ENCODE measurements at regions not wholly inside any gene's neighbourhood (a gene's known extent, or its start where the extent isn't known, plus 50 kb on each side); places are given as distances from the start of the nearest gene placed in this dataset.

DNA sequence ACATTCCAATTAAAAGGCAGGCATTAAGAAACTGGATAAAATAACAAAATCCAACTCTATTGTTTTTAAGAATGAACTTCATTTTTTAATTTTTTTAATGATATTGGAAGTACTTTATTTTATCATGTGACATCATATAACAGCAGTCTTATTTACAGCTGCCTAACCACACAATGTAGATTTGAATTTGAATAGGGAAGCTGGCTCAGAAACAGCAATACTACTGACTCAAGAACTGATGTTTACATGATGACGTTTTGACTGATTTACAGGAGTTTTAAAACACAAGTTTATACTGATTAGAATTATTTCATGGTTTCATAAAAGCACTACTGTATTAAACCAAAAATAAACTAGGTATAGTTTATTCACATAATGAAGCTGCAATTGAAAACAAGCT is 348.7 kb upstream of the NR5A2 start:
- Histone ChIP-seq H3K4me3 (no peak overlapping the region), H3K36me3 (no peaks in the 10 kb centered on the region), H3K9me3 (no peaks in the 10 kb centered on the region), H3K27me3 (no peaks in the 10 kb centered on the region), H3K27ac (no peak overlapping the region), H3K4me1 (no peaks in the 10 kb centered on the region)
- intact Hi-C loops (cut with DNase I) = no loop called here
- no peak for DNase-seq
- ATAC-seq = no peak
- no peak for TF ChIP-seq CTCF (IDR thresholded peaks at IDR 0.05)

DNA sequence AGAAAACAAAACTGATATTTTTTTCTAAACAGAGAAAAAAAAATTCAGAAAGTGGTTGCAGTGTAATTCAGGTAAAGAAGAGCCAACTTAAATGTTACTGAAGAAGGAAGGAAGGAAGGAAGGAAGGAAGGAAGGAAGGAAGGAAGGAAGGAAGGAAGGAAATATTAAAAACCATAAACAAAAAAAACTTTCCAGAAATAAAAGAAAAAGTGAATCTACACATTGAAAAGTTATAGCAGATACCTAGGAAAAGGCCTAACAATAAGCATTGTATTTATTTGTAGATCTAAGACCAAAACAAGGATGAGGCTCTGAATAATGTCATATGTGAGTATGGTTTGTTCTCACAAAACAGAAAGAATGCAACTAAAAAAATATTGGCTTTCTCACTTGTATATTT is 345.4 kb upstream of the NR5A2 start:
- intact Hi-C loops (cut with DNase I) = no loop called here

GRCh38 chr1:199684686-199685273 is 342.7 kb upstream of the NR5A2 start:
- Histone ChIP-seq H3K4me3 (no peak overlapping the region), H3K27ac (no peak overlapping the region), H3K4me1 (no peaks in the 10 kb centered on the region), H3K36me3 (no peaks in the 10 kb centered on the region), H3K9me3 (no peaks in the 10 kb centered on the region), H3K27me3 (no peaks in the 10 kb centered on the region)
- peak; percentile 96 for ATAC-seq
- TF ChIP-seq CTCF (IDR thresholded peaks at IDR 0.05) = peak; percentile 84
- no peak for DNase-seq
- intact Hi-C loops (cut with DNase I) = no loop called here

More for the DNA sequence above, 345.4 kb upstream of the NR5A2 start:
- no peak overlapping the region for H3K27ac ChIP-seq
- ATAC-seq (no peak), DNase-seq (no peak)
- H3K36me3 ChIP-seq = no peaks in the 10 kb centered on the region
- H3K9me3 ChIP-seq = no peaks in the 10 kb centered on the region
- no peak for TF ChIP-seq CTCF (IDR thresholded peaks at IDR 0.05)
- H3K4me1 ChIP-seq = no peaks in the 10 kb centered on the region
- H3K4me3 ChIP-seq = no peak overlapping the region
- no peaks in the 10 kb centered on the region for H3K27me3 ChIP-seq

- no peak for ATAC-seq
Measured at GRCh38 chr1:199685369-199685768, 342.1 kb upstream of the NR5A2 start.

GRCh38 chr1:199687321-199687720 is 340.2 kb upstream of the NR5A2 start:
- no peaks in the 10 kb centered on the region for H3K27me3 ChIP-seq
- H3K27ac ChIP-seq = no peak overlapping the region
- DNase-seq = no peak
- no peaks in the 10 kb centered on the region for H3K9me3 ChIP-seq
- intact Hi-C loops (cut with DNase I) = no loop called here
- H3K4me3 ChIP-seq = no peak overlapping the region
- ATAC-seq = no peak
- TF ChIP-seq CTCF (IDR thresholded peaks at IDR 0.05) = no peak
- H3K4me1 ChIP-seq = no peaks in the 10 kb centered on the region
- no peaks in the 10 kb centered on the region for H3K36me3 ChIP-seq

More at GRCh38 chr1:199685369-199685768, 342.1 kb upstream of the NR5A2 start:
- no peaks in the 10 kb centered on the region for H3K4me1 ChIP-seq
- H3K4me3 ChIP-seq = no peak overlapping the region
- H3K36me3 ChIP-seq = no peaks in the 10 kb centered on the region
- intact Hi-C loops (cut with DNase I) = no loop called here
- no peaks in the 10 kb centered on the region for H3K9me3 ChIP-seq
- H3K27me3 ChIP-seq = no peaks in the 10 kb centered on the region
- no peak for TF ChIP-seq CTCF (IDR thresholded peaks at IDR 0.05)
- DNase-seq = no peak
- no peak overlapping the region for H3K27ac ChIP-seq

DNA sequence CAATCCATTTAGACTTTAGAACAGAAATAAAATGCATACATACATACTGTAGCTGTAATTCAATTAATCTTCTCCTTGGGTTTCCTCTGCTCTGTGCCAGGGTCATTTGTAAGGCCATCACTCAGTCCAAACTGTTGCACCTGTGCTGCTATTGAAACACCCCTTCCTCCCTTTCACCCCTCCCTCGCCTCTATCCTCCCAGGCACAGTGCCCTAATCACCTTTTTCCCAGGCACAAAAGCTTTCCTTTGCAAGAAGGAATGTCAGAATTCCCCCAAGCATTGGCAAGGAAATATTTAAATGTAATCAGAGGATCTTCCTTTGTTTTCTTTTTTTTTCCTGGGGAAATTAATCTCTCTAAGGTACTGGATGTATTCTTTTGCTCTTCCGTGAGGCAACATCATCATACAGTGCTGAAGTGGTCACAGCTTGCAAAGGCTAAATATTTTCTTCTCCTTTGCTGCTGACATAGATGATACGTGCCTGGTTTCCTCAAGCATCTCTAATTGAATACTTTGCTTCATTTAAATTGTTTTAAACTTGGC is 339.3 kb upstream of the NR5A2 start:
- no peak for DNase-seq

More for the DNA sequence above, 339.3 kb upstream of the NR5A2 start:
- Histone ChIP-seq H3K27me3 (no peaks in the 10 kb centered on the region), H3K36me3 (no peaks in the 10 kb centered on the region), H3K4me3 (no peak overlapping the region), H3K4me1 (no peaks in the 10 kb centered on the region), H3K9me3 (no peaks in the 10 kb centered on the region), H3K27ac (no peak overlapping the region)
- TF ChIP-seq CTCF (IDR thresholded peaks at IDR 0.05) = no peak
- intact Hi-C loops (cut with DNase I) = no loop called here
- ATAC-seq = no peak

Data from upper lobe of right lung (tissue), 1 donor.